ENCODE measurements at regions not wholly inside any gene's neighbourhood (a gene's known extent, or its start where the extent isn't known, plus 50 kb on each side); places are given as distances from the start of the nearest gene placed in this dataset.
A peak's percentile ranks its signal among the peaks of the same experiment; 100 is the strongest.

DNA sequence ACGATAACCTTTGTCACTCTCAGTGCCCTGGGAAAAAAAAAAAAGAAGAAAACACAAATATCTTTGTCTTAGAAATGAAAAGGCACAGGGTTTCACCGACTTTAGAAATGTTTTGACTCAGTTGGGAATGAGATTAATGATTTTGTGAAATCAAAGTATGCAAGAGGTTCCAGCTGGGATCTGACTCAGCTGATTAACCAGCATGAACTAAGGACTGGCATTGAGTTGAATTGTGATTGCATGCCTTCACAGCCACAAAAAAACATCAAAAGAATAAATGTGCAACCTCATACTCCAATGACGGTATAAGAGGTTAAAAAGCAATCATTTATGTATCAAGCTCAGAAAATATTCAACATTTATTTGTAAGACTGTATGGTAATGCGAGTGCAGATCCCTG is 566.6 kb upstream of the DSEL start:
- no peak overlapping the region for H3K27ac ChIP-seq
- TF ChIP-seq, protein P1, sequence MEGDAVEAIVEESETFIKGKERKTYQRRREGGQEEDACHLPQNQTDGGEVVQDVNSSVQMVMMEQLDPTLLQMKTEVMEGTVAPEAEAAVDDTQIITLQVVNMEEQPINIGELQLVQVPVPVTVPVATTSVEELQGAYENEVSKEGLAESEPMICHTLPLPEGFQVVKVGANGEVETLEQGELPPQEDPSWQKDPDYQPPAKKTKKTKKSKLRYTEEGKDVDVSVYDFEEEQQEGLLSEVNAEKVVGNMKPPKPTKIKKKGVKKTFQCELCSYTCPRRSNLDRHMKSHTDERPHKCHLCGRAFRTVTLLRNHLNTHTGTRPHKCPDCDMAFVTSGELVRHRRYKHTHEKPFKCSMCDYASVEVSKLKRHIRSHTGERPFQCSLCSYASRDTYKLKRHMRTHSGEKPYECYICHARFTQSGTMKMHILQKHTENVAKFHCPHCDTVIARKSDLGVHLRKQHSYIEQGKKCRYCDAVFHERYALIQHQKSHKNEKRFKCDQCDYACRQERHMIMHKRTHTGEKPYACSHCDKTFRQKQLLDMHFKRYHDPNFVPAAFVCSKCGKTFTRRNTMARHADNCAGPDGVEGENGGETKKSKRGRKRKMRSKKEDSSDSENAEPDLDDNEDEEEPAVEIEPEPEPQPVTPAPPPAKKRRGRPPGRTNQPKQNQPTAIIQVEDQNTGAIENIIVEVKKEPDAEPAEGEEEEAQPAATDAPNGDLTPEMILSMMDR (IDR thresholded peaks at IDR 0.05) = no peak
- no peak for TF ChIP-seq ZFX (IDR thresholded peaks at IDR 0.05; ENCODE audit: borderline replicate concordance)

DNA sequence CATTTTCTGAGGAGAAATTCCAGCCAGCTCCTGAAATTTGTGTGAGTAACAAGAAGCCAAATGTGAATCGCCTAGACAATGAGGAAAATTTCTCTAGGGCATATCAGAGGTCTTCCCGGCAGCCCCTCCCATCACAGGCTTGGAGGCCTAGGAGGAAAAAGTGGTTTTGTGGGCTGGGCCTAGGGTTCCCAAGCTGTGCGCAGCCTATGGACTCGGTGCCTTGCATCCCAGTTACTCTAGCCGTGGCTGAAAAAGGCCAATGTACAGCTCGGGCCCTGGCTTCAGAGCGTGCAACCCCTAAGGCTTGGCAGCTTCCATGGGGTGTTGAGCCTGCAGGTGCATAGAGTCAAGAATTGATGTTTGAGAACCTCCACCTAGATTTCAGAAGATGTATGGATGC is 556.2 kb upstream of the DSEL start:
- no peak overlapping the region for H3K27ac ChIP-seq
- TF ChIP-seq ZFX (IDR thresholded peaks at IDR 0.05; ENCODE audit: borderline replicate concordance) = no peak
- TF ChIP-seq, protein P1 (IDR thresholded peaks at IDR 0.05) = no peak

DNA sequence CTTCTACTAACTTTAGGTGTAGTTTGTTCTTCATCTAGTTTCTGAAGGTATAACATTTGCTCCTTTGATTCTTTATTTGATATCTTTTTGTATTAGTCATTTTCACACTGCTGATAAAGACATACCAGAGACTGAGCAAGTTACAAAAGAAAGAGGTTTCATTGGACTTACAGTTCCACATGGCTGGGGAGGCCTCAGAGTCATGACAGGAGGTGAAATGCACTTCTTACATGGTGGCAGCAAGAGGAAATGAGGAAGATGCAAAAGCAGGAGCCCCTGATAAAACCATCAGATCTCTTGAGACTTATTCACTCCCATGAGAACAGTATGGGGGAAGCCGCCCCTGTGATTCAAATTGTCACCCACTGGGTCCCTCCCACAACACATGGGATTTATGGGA is 544.4 kb upstream of the DSEL start:
- H3K27ac ChIP-seq = no peak overlapping the region
- TF ChIP-seq, protein P1 (IDR thresholded peaks at IDR 0.05) = no peak
- TF ChIP-seq ZFX (IDR thresholded peaks at IDR 0.05; ENCODE audit: borderline replicate concordance) = no peak

DNA sequence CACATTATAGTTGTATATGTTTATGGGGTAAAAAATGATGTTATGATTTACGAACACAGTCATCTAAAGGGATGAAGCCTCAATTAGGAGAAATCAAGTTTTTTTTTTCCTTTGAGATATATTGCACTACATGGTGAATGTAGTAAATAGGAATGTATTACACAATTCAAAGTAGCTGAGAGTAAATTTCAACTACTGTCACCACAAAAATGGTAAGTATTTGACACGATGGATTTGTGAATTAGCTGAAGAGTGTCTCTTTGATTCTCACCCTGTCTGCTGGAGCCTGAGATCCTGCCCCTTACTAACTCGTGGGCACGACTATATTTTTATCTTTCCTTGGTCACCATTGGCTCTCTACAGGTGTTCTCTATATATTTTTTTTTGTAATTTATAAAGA is 540.4 kb upstream of the DSEL start:
- no peak for TF ChIP-seq ZFX (IDR thresholded peaks at IDR 0.05; ENCODE audit: borderline replicate concordance)
- TF ChIP-seq, protein P1 (IDR thresholded peaks at IDR 0.05) = no peak
- H3K27ac ChIP-seq = no peak overlapping the region

DNA sequence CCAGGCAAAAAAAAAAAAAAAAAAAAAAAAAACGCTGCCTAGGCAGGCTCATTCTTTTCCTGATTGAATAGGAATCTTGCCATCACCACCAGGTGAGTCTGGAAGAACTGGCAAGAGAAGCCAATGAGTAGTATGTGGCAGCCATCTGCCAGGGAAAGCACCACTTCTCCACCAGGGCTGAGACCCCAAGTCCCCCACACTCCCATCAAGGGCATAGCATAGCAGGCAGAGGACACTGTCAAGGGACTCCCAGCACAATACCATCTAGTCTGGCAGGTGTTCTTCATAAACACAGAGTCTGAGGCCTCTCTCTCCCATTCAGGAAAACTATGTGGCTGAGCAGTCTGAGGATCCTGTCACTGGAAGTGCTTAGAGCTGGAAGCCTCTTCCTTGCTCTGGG is 538.1 kb upstream of the DSEL start:
- TF ChIP-seq ZFX (IDR thresholded peaks at IDR 0.05; ENCODE audit: borderline replicate concordance) = no peak
- TF ChIP-seq, protein P1 (IDR thresholded peaks at IDR 0.05) = no peak
- no peak overlapping the region for H3K27ac ChIP-seq

DNA sequence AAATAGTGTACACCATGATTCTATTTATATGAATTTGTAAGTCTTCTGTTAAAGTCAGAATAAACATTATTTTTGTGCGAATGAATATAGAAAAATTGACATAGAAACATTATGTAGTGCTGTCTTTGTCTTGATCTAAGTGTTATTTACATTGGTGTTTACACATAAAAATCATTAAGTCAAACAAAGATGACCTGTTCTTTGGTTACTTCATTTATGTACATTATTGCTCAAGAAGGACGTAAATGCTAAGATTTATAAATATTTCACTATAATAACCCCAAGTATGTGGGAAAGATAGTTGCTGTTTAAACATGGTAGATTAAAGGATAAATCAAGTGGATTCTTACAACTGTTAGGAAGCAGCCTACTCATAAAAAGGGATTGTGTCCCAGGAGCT is 536.8 kb upstream of the DSEL start:
- peak overlapping the region; percentile 34 for H3K27ac ChIP-seq
- no peak for TF ChIP-seq ZFX (IDR thresholded peaks at IDR 0.05; ENCODE audit: borderline replicate concordance)
- TF ChIP-seq, protein P1 (IDR thresholded peaks at IDR 0.05) = no peak

DNA sequence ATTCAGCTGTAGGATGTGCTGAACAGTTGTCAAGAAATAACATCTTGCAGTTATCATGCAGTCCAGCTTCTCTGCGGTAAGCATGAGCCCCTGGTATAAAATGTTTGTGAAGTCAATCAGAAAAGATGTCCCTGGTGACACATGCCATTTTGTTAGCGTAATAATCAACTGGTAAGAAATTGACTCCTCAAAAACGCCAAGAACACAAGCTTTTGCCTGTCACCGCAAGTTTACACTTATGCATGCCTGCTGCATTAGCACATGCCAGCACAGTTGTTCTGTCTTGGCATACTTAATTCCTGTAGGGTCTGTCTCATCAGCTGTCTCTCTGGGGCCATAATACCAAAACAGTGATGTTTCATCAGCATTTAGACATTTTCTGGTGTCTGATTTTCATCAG is 524.8 kb upstream of the DSEL start:
- no peak for TF ChIP-seq ZFX (IDR thresholded peaks at IDR 0.05; ENCODE audit: borderline replicate concordance)
- TF ChIP-seq, protein P1 (IDR thresholded peaks at IDR 0.05) = no peak
- H3K27ac ChIP-seq = no peak overlapping the region
